OCI-LY3 (cell line): ENCODE measurements at regions not wholly inside any gene's neighbourhood (a gene's known extent, or its start where the extent isn't known, plus 50 kb on each side); places are given as distances from the start of the nearest gene placed in this dataset.
A peak's percentile ranks its signal among the peaks of the same experiment; 100 is the strongest.

ENCODE experiments used
- H2AFZ ChIP-seq: fragments of 200-600, 300-600 bp; shearing (Covaris generic); 2 replicates; pipeline ENCODE4 v1.6.0; 2014; ENCODE audit warnings: antibody characterized with exemption, low read depth, low read length
- H3K27ac ChIP-seq: fragments of 200-600, 300-600 bp; sonication (generic); 2 replicates; pipeline ENCODE4 v1.5.1; 2014; ENCODE audit warnings: mild to moderate bottlenecking, low read length, moderate library complexity, mixed read lengths
- H3K27me3 ChIP-seq: fragments of 200-600, 300-600 bp; sonication (generic); 2 replicates; pipeline ENCODE4 v1.6.1; 2014; ENCODE audit warnings: low read depth, low read length, mixed read lengths
- H3K36me3 ChIP-seq: fragments of 200-600, 300-600 bp; sonication (generic); replicated peaks from 2 replicates; pipeline ENCODE3; 2014; ENCODE audit warnings: low read depth, low read length, mixed read lengths
- H3K4me1 ChIP-seq: fragments of 300-600, 200-600 bp; sonication (generic); 2 replicates; pipeline ENCODE4 v1.6.1; 2014; ENCODE audit warnings: low read length, mixed read lengths
- H3K4me2 ChIP-seq: fragments of 200-600, 300-600 bp; sonication (generic); 2 replicates; pipeline ENCODE4 v1.6.1; 2014; ENCODE audit warnings: low read length, mixed read lengths
- H3K4me3 ChIP-seq: fragments of 300-600, 200-600 bp; sonication (generic); 2 replicates; pipeline ENCODE4 v1.5.1; 2014; ENCODE audit warnings: antibody characterized with exemption, mild to moderate bottlenecking, low read length, moderate library complexity
- H3K79me2 ChIP-seq: fragments of 300-600, 200-600 bp; shearing (Covaris generic); 2 replicates; pipeline ENCODE4 v1.6.1; 2014; ENCODE audit warnings: mild to moderate bottlenecking, low read length, mixed read lengths
- H3K9ac ChIP-seq: fragments of 300-600, 200-600 bp; shearing (Covaris generic); 2 replicates; pipeline ENCODE4 v1.6.0; 2014; ENCODE audit warnings: mild to moderate bottlenecking, low read length, moderate library complexity
- H3K9me3 ChIP-seq: fragments of 200-600, 300-600 bp; shearing (Covaris generic); 2 replicates; pipeline ENCODE4 v1.6.1; 2014; ENCODE audit warnings: low read length, mixed read lengths; ENCODE audit not compliant: insufficient read depth
- H4K20me1 ChIP-seq: fragments of 200-600, 300-600 bp; sonication (generic); 2 replicates; pipeline ENCODE4 v1.6.1; 2016; ENCODE audit warnings: low read length, mixed read lengths; ENCODE audit not compliant: insufficient read depth
- CTCF ChIP-seq: fragments of 200-600, 300-600 bp; sonication (generic); IDR thresholded peaks from 2 replicates; pipeline ENCODE4 v1.5.1; 2014; ENCODE audit warnings: antibody characterized with exemption, low read length, low read depth
- EZH2phosphoT487 ChIP-seq: fragments of 200-600 bp; shearing (Covaris generic); IDR thresholded peaks from 2 replicates; pipeline ENCODE4 v1.6.1; 2018; ENCODE audit warnings: antibody characterized with exemption, mixed run types, low read depth

GRCh38 chr11:81394311-81394710 is 1339.4 kb downstream of the FAM181B start:
- H3K27ac ChIP-seq = no peak overlapping the region
- no peaks in the 10 kb centered on the region for H3K9me3 ChIP-seq
- H3K4me1 ChIP-seq = no peaks in the 10 kb centered on the region
- no peak overlapping the region for H3K4me3 ChIP-seq
- no peaks in the 10 kb centered on the region for H3K27me3 ChIP-seq
- H3K9ac ChIP-seq = no peak overlapping the region
- no peak overlapping the region for H2AFZ ChIP-seq
- H3K36me3 ChIP-seq = no peaks in the 10 kb centered on the region
- TF ChIP-seq CTCF = no peak
- no peak overlapping the region for H3K4me2 ChIP-seq
- no peaks in the 10 kb centered on the region for H4K20me1 ChIP-seq
- H3K79me2 ChIP-seq = no peaks in the 10 kb centered on the region

- Histone ChIP-seq H4K20me1 (no peaks in the 10 kb centered on the region), H3K4me2 (no peak overlapping the region), H3K27ac (no peak overlapping the region), H3K9ac (no peak overlapping the region), H3K36me3 (no peaks in the 10 kb centered on the region), H3K4me1 (no peaks in the 10 kb centered on the region), H2AFZ (no peak overlapping the region), H3K4me3 (no peak overlapping the region), H3K79me2 (no peaks in the 10 kb centered on the region), H3K9me3 (no peaks in the 10 kb centered on the region), H3K27me3 (no peaks in the 10 kb centered on the region)
- no peak for TF ChIP-seq CTCF
- no peak for TF ChIP-seq EZH2phosphoT487
Measured at GRCh38 chr11:81388326-81388725, 1345.3 kb downstream of the FAM181B start.

- no peaks in the 10 kb centered on the region for H3K4me1 ChIP-seq
- H3K27me3 ChIP-seq = no peaks in the 10 kb centered on the region
- H3K79me2 ChIP-seq = no peaks in the 10 kb centered on the region
- H2AFZ ChIP-seq = no peak overlapping the region
- H3K4me3 ChIP-seq = no peak overlapping the region
- H3K36me3 ChIP-seq = no peaks in the 10 kb centered on the region
- H4K20me1 ChIP-seq = no peaks in the 10 kb centered on the region
- H3K4me2 ChIP-seq = no peak overlapping the region
- no peak overlapping the region for H3K9ac ChIP-seq
- TF ChIP-seq CTCF (no peak), EZH2phosphoT487 (no peak)
- no peak overlapping the region for H3K27ac ChIP-seq
- no peaks in the 10 kb centered on the region for H3K9me3 ChIP-seq
Measured at GRCh38 chr11:81380395-81380794, 1353.3 kb downstream of the FAM181B start.

GRCh38 chr11:81377418-81377817 is 1356.2 kb downstream of the FAM181B start:
- Histone ChIP-seq H3K79me2 (no peaks in the 10 kb centered on the region), H3K27me3 (no peaks in the 10 kb centered on the region), H3K4me1 (no peaks in the 10 kb centered on the region), H4K20me1 (no peaks in the 10 kb centered on the region), H3K4me3 (no peak overlapping the region), H3K9ac (no peak overlapping the region), H2AFZ (no peak overlapping the region), H3K36me3 (no peaks in the 10 kb centered on the region), H3K9me3 (no peaks in the 10 kb centered on the region), H3K27ac (no peak overlapping the region), H3K4me2 (no peak overlapping the region)
- no peak for TF ChIP-seq EZH2phosphoT487
- 0 out of 2 replicates have a peak, but pooled peaks have one; percentile 8 for TF ChIP-seq CTCF
